GM19328 (cell line): ENCODE measurements at regions not wholly inside any gene's neighbourhood (a gene's known extent, or its start where the extent isn't known, plus 50 kb on each side); places are given as distances from the start of the nearest gene placed in this dataset.

Experiments used
- ATAC-seq: cut with Tn5 transposase; IDR thresholded peaks from one replicate; pipeline ENCODE4 v1.9.1; 2021; ENCODE audit warnings: mild to moderate bottlenecking, moderate library complexity; ENCODE audit not compliant: unreplicated experiment

DNA sequence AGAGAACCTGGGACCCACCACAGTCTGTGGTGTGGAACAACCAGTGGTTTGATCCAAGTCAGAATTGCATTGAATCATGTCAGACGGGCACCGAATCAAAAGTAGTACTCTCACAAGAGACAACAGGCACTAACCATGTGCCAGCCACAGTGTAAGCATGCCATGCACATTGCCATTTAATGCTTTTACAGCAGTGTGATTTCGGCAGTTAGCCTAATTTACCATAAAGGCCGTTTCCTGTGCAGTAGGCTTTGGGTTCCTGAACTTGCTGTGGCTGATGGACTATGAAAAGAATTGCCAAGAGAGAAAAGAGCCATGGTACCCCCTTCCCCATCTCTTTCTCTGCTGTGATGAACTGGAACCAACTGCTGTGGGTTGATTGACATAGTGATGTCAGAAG is 540.6 kb downstream of the EBF1 start:
- ATAC-seq = no peak

GRCh38 chr5:158553962-158554336 is 545.8 kb downstream of the EBF1 start:
- ATAC-seq = no peak

- ATAC-seq = no peak
These were observed 546.3 kb downstream of the EBF1 start for GRCh38 chr5:158553195-158553961.

DNA sequence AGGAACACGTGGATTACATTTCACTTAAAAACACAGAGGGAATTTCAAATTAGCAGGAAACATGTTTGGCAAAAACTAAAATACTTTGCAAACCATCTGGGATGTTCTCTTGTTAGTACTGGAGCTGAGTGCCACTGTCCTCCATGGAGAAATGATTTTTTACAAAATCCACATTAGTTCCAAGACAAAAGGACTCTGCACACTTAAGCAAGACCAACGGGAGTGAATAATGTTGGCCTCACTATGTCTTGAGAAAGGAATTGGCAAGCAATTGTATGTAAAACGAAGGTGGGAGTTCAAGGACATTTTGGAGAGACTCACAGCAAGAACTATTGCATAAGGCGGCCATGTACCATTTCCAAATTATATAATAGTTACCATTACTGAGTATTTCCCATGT is 547.5 kb downstream of the EBF1 start:
- no peak for ATAC-seq

DNA sequence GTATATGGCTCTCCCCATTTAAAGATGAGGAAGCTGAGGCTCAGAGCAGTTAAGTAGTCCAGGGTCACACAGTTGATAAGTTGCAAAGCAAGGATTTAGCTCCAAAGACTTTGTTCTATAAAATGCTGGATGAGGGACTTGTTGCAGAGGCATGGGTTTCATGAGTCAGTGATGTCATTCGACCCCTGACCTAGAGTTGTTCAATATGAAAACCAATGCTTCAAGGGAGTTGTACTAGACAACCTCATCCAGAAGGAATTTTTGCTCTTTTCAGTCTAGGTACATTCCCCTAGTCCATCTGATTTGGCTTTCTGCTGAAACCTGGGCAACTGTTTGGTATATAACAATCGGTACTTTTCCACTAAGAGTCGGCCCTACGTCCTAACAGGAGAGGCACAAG is 550.4 kb downstream of the EBF1 start:
- no peak for ATAC-seq

- no peak for ATAC-seq
These were observed 553.0 kb downstream of the EBF1 start for GRCh38 chr5:158546748-158547147.

GRCh38 chr5:158545949-158546530 is 553.7 kb downstream of the EBF1 start:
- ATAC-seq = no peak

DNA sequence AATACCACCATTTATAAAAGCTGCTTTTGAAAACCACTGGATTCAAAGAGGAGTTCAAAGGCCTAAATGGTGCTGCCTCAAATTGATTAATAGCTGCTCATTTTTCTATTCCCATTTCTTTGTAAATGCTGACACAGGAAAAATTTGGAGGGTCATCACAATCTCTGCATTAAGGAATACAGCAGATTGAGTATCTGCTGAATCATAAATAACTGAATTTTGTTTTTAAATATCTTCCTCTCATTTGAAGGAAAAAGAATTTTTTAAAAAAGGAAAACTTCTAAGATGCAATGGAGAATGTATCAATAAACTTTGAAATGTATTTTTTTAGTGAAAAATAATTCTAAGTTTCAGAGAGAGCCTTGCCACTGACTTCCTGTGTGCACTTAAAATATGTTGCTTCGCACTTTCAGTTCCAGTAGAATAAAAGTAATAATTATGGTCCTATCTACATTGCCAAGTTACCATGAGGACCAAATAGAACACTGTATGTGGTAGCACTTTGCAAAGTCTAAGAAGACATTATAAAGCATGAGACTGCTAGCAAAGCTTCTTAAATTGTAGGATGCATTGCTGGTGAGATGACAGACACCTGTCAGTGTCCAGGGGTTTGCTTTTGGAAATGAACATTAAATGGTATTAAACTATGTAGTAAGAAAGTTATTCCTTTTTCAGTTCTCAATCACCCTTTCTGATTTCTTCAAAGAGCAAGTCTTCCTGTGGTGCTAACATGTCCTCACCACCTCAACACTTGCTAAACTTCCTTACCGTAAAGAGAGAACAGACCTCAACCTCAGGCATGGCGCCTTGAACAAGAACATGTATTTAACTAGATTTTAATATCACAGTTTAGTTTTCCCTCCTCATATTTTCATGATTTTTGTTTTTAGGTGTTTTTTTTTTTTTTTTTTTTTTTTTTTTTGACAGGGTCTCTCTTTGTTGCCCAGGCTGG is 555.1 kb downstream of the EBF1 start:
- ATAC-seq = no peak

DNA sequence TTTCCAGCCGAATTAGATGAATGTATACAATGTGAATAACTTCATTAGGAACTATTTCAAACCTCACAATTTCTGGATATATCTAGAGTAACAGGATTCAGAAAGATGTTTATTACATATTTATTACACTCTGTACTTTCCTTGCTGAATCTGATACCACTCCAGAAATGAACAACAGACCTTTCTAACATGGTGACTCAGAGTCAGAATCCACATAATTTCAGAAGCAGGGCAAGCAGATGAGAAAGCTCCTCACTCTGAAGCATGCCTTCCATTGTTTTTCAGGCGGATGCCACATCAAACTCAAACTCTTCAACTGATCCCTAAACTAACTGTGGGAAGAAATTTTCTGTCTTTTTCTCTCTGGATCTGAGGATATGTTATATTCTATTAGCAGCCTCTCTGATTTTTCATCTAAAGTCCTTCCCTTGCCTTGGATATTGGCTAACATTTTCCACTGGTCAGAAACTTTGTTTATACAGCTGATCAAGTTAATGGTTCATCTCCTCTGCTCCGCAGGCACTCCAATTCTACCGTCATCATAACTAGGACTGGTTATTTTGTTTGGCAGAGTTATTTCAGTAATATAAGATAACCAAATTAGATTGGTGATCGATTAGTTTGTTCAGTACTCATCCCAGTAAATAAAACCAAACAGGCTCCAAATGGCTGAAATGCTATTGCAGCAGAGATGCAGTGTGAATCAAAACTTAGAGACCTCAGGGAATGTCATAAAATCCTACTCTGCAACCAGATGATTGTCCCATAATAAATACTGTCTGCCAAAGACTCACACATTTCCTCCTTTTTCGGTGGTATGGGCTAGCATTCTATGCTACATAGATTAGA is 556.0 kb downstream of the EBF1 start:
- no peak for ATAC-seq

- no peak for ATAC-seq
These were observed 558.0 kb downstream of the EBF1 start for GRCh38 chr5:158541536-158542297.

DNA sequence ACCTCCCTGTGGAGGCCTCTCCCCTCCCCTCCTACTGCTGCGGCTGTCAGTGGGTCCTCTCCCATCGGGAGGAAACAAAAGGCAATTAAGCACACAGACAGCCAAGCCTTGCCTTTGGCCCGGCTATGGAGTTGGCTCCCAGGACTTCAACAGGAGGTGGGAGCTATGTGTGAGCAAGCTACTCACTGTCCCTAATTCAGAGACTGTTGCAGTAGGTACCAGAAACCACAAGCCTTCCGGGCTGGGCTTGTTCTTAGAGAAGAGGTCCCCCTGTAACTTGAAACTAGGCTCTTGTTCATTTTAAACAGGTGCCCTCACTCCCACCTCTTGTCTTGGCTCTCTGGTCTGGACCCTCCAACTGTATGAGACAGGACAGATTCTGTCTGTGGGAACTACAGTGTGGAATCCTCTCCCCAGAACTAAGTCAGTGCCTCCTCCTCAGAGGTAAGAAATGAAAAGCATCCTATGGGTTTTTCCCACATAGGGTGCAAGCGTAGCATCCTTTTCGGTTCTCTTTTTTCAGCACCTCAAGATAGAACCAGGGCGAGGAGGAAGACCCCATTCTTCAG is 561.1 kb downstream of the EBF1 start:
- ATAC-seq = peak; percentile 57

DNA sequence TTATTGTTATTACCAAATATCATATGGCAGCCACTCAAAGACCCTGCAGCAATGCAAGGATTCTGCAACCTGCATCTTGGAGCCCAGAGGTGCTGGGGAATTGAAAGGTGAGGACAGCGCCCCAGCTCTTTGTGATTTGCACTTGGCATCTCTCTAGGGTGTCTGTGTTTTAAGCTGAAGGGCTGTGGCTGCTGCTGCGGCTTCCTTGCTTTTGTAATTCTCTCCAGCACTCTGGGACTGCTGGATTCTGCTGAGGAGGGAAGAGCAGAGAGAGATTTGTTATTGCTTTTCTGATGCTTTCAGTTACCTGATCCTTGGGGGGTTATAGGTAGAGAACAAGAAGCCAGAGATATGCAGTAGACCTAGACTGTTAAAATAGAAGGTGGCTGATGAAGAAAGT is 562.4 kb downstream of the EBF1 start:
- ATAC-seq = no peak

GRCh38 chr5:158534203-158534602 is 565.5 kb downstream of the EBF1 start:
- ATAC-seq = no peak

- no peak for ATAC-seq
These were observed 567.0 kb downstream of the EBF1 start for GRCh38 chr5:158532739-158533138.

GRCh38 chr5:158531860-158532259 is 567.9 kb downstream of the EBF1 start:
- no peak for ATAC-seq

GRCh38 chr5:158530115-158530514 is 569.6 kb downstream of the EBF1 start:
- no peak for ATAC-seq

DNA sequence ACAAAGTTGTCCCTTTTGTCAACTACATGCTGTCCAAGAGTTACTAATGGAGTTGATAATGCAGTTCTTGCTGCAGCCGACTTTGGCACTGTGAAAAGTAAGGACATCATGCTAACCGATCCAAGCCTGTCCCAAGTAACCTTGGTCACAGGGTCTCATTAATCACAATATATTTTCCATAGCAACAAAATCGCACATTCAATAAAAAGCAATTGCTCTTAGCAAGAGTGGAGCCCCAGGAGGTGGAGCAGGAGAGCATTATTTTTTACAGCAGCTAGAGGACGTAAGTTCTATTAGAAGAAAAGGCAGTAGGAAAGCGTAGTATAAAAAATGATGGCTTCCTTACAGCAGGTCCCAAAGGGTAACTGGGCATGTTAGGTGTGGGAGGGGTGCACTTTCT is 570.3 kb downstream of the EBF1 start:
- no peak for ATAC-seq

- no peak for ATAC-seq
These were observed 574.1 kb downstream of the EBF1 start for GRCh38 chr5:158525663-158526062.

GRCh38 chr5:158524070-158524469 is 575.6 kb downstream of the EBF1 start:
- no peak for ATAC-seq

DNA sequence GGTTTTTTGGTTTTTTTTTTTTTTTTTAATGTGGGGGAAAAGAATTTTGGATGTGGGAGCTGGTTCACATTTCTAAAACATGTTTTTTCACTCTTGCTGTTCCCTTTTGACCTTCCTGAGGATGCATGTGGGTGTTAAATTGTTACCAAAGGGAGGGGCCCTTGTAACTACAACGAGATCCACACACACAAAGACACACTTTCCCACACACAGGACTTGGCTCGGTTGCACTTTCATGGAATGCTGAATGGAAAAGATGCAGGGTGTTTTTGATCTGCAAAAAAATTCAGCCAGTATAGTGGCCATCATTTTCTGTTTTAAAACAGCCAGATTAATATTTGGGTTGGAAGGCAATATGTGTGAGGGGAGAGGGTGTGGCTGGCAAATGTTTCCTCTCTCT is 576.9 kb downstream of the EBF1 start:
- no peak for ATAC-seq
